GM12891 (cell line): ENCODE measurements at regions not wholly inside any gene's neighbourhood (a gene's known extent, or its start where the extent isn't known, plus 50 kb on each side); places are given as distances from the start of the nearest gene placed in this dataset.

Experiments
- POLR2A ChIP-seq: IDR thresholded peaks from 2 replicates; pipeline ENCODE4 v1.6.1; 2011; ENCODE audit warnings: low read depth, low read length, control low read depth
- POLR2AphosphoS5 ChIP-seq: IDR thresholded peaks from 2 replicates; pipeline ENCODE4 v1.6.1; 2011; ENCODE audit warnings: low read depth, low read length, control low read depth
- SPI1 ChIP-seq: IDR thresholded peaks from 2 replicates; pipeline ENCODE4 v1.6.1; 2011; ENCODE audit warnings: low read depth, low read length, control low read depth
- TAF1 ChIP-seq: IDR thresholded peaks from 2 replicates; pipeline ENCODE4 v1.6.1; 2011; ENCODE audit warnings: low read depth, low read length, control low read depth

DNA sequence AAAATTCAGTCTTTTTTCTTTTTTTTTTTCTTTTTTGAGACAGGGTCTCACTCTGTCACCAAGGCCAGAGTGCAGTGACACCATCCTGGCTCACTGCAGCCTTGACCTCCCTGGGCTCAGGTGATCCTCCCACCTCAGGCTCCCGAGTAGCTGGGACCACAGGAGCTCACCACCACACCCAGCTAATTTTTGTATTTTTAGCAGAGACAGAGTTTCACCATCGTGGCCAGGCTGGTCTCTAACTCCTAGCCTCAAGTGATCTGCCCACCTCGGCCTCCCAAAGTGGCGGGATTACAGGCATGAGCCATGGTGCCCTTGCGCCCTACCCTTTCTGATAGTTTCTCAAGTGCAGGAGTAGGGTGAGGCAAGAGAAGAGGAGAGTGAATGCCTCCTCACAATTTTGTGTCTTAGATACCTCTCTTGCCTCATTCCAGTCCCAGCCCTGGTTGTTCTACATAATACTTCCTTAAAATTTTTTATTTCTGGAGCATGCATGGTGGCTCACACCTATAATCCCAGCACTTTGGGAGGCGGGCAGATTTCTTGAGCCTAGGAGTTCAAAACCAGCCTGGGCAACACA is 68.2 kb upstream of the CAB39 start:
- TF ChIP-seq POLR2AphosphoS5 (no peak), TAF1 (no peak), POLR2A (no peak), SPI1 (no peak)
